ENCODE measurements at regions not wholly inside any gene's neighbourhood (a gene's known extent, or its start where the extent isn't known, plus 50 kb on each side); places are given as distances from the start of the nearest gene placed in this dataset.

DNA sequence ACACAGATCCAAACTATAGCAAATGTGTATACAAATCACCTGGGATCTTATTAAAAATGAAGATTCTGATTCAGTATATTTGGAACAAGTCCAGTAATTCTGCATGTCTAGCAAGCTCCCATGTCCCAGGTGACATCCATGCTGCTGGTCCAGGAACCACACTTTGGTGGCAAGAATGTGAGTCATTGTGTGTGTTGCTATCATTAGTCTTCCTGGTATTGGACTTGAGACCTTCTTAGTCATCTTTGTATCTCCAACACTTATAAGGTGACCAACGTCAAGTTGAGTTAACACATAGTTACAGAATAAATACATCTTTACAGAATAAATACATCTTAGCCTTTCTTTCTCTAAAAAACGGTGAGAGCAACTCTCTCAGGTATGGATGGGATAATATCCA is 107.9 kb upstream of the NDUFV2 start:
- Histone ChIP-seq H3K36me3 (replicated peaks; ENCODE audit: insufficient read depth, low read depth) (no peaks in the 10 kb centered on the region), H3K4me3 (no peak overlapping the region), H3K79me2 (no peaks in the 10 kb centered on the region), H3K27ac (peak overlapping the region; percentile 28), H3K27me3 (no peaks in the 10 kb centered on the region), H4K20me1 (ENCODE audit: insufficient read depth, poor library complexity, severe bottlenecking) (no peaks in the 10 kb centered on the region), H2AFZ (no peak overlapping the region), H3K9me2 (replicated peaks; ENCODE audit: insufficient read depth) (no peaks in the 10 kb centered on the region), H3K9me3 (ENCODE audit: low read depth) (no peaks in the 10 kb centered on the region), H3K4me1 (ENCODE audit: insufficient read depth) (no peaks in the 10 kb centered on the region), H3K4me2 (no peak overlapping the region)
- WGBS (ENCODE audit: low lambda C conversion rate, missing lambda C conversion rate), result 48% methylated on average over 2 of the region's 2 CpGs
- TF ChIP-seq EZH2 (IDR thresholded peaks at IDR 0.05; ENCODE audit: borderline replicate concordance), result no peak
- TF ChIP-seq, protein P1, sequence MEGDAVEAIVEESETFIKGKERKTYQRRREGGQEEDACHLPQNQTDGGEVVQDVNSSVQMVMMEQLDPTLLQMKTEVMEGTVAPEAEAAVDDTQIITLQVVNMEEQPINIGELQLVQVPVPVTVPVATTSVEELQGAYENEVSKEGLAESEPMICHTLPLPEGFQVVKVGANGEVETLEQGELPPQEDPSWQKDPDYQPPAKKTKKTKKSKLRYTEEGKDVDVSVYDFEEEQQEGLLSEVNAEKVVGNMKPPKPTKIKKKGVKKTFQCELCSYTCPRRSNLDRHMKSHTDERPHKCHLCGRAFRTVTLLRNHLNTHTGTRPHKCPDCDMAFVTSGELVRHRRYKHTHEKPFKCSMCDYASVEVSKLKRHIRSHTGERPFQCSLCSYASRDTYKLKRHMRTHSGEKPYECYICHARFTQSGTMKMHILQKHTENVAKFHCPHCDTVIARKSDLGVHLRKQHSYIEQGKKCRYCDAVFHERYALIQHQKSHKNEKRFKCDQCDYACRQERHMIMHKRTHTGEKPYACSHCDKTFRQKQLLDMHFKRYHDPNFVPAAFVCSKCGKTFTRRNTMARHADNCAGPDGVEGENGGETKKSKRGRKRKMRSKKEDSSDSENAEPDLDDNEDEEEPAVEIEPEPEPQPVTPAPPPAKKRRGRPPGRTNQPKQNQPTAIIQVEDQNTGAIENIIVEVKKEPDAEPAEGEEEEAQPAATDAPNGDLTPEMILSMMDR (IDR thresholded peaks at IDR 0.05; ENCODE audit: poor library complexity), result no peak
- no peak for TF ChIP-seq EZH2phosphoT487 (IDR thresholded peaks at IDR 0.05; ENCODE audit: low read depth, severe bottlenecking, unreplicated experiment)
- DNase-seq (ENCODE audit: low spot score), result no peak

DNA sequence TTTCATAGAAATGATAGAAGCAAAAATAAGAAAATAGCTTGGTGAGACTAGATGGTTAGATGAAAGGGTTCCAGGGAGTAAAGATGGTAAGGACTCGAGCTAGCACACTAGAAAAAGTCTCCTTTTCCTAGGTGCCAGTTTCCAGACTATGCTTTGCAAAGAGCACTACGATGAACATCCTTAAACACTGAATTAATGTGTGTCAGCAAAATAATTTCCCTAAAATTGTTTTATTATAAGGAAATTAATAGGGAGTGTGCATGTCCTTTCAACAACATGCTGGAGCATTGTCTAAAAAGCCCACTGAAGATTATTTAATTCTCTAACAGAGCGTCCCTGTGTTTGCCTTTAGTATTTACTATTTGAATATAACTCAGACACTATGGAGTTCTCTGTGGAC is 107.4 kb upstream of the NDUFV2 start:
- DNase-seq (ENCODE audit: low spot score), result no peak
- no peak overlapping the region for H3K4me3 ChIP-seq
- 72% methylated on average over 3 of the region's 3 CpGs for WGBS (ENCODE audit: low lambda C conversion rate, missing lambda C conversion rate)
- peak overlapping the region; percentile 28 for H3K27ac ChIP-seq
- no peaks in the 10 kb centered on the region for H3K27me3 ChIP-seq
- no peak overlapping the region for H2AFZ ChIP-seq
- no peaks in the 10 kb centered on the region for H3K9me2 ChIP-seq (replicated peaks; ENCODE audit: insufficient read depth)
- TF ChIP-seq, protein P1 (IDR thresholded peaks at IDR 0.05; ENCODE audit: poor library complexity), result no peak
- no peak for TF ChIP-seq EZH2phosphoT487 (IDR thresholded peaks at IDR 0.05; ENCODE audit: low read depth, severe bottlenecking, unreplicated experiment)
- no peak for TF ChIP-seq EZH2 (IDR thresholded peaks at IDR 0.05; ENCODE audit: borderline replicate concordance)
- no peaks in the 10 kb centered on the region for H3K9me3 ChIP-seq (ENCODE audit: low read depth)
- H3K79me2 ChIP-seq, result no peaks in the 10 kb centered on the region
- no peaks in the 10 kb centered on the region for H4K20me1 ChIP-seq (ENCODE audit: insufficient read depth, poor library complexity, severe bottlenecking)
- no peak overlapping the region for H3K4me2 ChIP-seq
- no peaks in the 10 kb centered on the region for H3K4me1 ChIP-seq (ENCODE audit: insufficient read depth)
- H3K36me3 ChIP-seq (replicated peaks; ENCODE audit: insufficient read depth, low read depth), result no peaks in the 10 kb centered on the region

DNA sequence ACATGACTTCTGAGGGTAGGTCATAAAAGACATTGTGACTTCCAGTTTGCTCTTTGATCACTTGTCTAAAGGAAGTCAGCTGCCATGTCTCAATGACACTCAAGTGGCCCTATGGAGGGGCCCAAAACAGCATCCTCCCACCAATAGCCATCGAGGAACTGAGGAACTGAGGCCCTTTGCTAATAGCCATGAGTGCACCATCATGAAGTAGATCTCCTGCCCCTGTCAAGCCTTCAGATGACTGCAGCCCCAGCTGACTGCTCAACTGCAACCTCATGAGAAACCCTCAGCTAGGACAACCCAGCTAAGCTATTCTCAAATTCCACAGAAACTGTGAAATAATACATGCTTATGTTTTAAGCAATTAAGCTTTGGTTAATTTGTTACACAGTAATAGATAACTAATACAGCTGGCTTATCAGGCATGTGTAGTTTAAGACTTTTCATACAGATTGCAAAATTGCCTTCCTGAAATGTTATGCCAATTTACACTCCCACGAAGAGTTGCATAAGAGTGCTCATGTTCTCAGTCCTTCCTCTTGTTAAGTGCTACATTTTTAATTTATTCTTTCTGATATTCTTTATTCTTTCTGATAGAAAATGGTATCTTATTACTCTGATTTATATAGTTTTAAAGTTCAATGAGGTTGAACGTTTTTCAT is 105.6 kb upstream of the NDUFV2 start:
- Histone ChIP-seq H3K4me3 (no peak overlapping the region), H3K4me2 (no peak overlapping the region), H2AFZ (no peak overlapping the region), H3K27me3 (no peaks in the 10 kb centered on the region), H3K79me2 (no peaks in the 10 kb centered on the region), H3K9me2 (replicated peaks; ENCODE audit: insufficient read depth) (no peaks in the 10 kb centered on the region), H4K20me1 (ENCODE audit: insufficient read depth, poor library complexity, severe bottlenecking) (no peaks in the 10 kb centered on the region), H3K4me1 (ENCODE audit: insufficient read depth) (no peaks in the 10 kb centered on the region), H3K36me3 (replicated peaks; ENCODE audit: insufficient read depth, low read depth) (no peaks in the 10 kb centered on the region), H3K9me3 (ENCODE audit: low read depth) (no peaks in the 10 kb centered on the region), H3K27ac (no peak overlapping the region)
- no peak for DNase-seq (ENCODE audit: low spot score)
- 87% methylated on average over 3 of the region's 3 CpGs for WGBS (ENCODE audit: low lambda C conversion rate, missing lambda C conversion rate)
- TF ChIP-seq EZH2 (IDR thresholded peaks at IDR 0.05; ENCODE audit: borderline replicate concordance) (no peak), EZH2phosphoT487 (IDR thresholded peaks at IDR 0.05; ENCODE audit: low read depth, severe bottlenecking, unreplicated experiment) (no peak)
- TF ChIP-seq, protein P1 (IDR thresholded peaks at IDR 0.05; ENCODE audit: poor library complexity), result no peak

Data from hepatocyte (in vitro differentiated cells).